Nephron progenitor cell (in vitro differentiated cells): ENCODE measurements at regions not wholly inside any gene's neighbourhood (a gene's known extent, or its start where the extent isn't known, plus 50 kb on each side); places are given as distances from the start of the nearest gene placed in this dataset.

Experiments
- DNase-seq: peaks from one replicate; pipeline ENCODE4 v3.0.0; 2021
- H3K27ac Mint-ChIP-seq: 2 replicates; pipeline ENCODE4 v1.8.0; 2021; ENCODE audit warnings: mild to moderate bottlenecking, moderate library complexity, mixed read lengths
- H3K27me3 Mint-ChIP-seq: 2 replicates; pipeline ENCODE4 v1.8.0; 2021; ENCODE audit warnings: mild to moderate bottlenecking, low read depth, mixed read lengths; ENCODE audit not compliant: poor library complexity
- H3K36me3 Mint-ChIP-seq: 2 replicates; pipeline ENCODE4 v1.8.0; 2021; ENCODE audit warnings: low read depth, mixed read lengths
- H3K4me1 Mint-ChIP-seq: 2 replicates; pipeline ENCODE4 v1.8.0; 2021; ENCODE audit warnings: mixed read lengths
- H3K4me3 Mint-ChIP-seq: 2 replicates; pipeline ENCODE4 v1.8.0; 2021; ENCODE audit warnings: mild to moderate bottlenecking, moderate library complexity, mixed read lengths
- H3K9me3 Mint-ChIP-seq: 2 replicates; pipeline ENCODE4 v1.8.0; 2021; ENCODE audit warnings: mild to moderate bottlenecking, moderate library complexity, mixed read lengths
- TF ChIP-seq, protein P1 (sequence below): fragments of 200-600 bp; sonication (generic); IDR thresholded peaks from 2 replicates; pipeline ENCODE4 v1.5.0; 2021; ENCODE audit warnings: antibody characterized with exemption

- H3K4me3 Mint-ChIP-seq, result no peak overlapping the region
- no peaks in the 10 kb centered on the region for H3K36me3 Mint-ChIP-seq
- DNase-seq, result no peak
- H3K9me3 Mint-ChIP-seq, result no peaks in the 10 kb centered on the region
- no peaks in the 10 kb centered on the region for H3K4me1 Mint-ChIP-seq
- TF ChIP-seq, protein P1, sequence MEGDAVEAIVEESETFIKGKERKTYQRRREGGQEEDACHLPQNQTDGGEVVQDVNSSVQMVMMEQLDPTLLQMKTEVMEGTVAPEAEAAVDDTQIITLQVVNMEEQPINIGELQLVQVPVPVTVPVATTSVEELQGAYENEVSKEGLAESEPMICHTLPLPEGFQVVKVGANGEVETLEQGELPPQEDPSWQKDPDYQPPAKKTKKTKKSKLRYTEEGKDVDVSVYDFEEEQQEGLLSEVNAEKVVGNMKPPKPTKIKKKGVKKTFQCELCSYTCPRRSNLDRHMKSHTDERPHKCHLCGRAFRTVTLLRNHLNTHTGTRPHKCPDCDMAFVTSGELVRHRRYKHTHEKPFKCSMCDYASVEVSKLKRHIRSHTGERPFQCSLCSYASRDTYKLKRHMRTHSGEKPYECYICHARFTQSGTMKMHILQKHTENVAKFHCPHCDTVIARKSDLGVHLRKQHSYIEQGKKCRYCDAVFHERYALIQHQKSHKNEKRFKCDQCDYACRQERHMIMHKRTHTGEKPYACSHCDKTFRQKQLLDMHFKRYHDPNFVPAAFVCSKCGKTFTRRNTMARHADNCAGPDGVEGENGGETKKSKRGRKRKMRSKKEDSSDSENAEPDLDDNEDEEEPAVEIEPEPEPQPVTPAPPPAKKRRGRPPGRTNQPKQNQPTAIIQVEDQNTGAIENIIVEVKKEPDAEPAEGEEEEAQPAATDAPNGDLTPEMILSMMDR, result peak; percentile 54
- H3K27ac Mint-ChIP-seq, result no peak overlapping the region
- H3K27me3 Mint-ChIP-seq, result peaks cover 17% of the 10 kb centered on the region
Observed at GRCh38 chr3:75171630-75172230, 492.4 kb upstream of the FRG2C start.

GRCh38 chr3:75176937-75177336, 487.2 kb upstream of the FRG2C start:
- no peaks in the 10 kb centered on the region for H3K4me1 Mint-ChIP-seq
- peaks cover 20% of the 10 kb centered on the region for H3K27me3 Mint-ChIP-seq
- H3K4me3 Mint-ChIP-seq, result no peak overlapping the region
- no peaks in the 10 kb centered on the region for H3K36me3 Mint-ChIP-seq
- TF ChIP-seq, protein P1, result no peak
- no peaks in the 10 kb centered on the region for H3K9me3 Mint-ChIP-seq
- DNase-seq, result no peak
- no peak overlapping the region for H3K27ac Mint-ChIP-seq

GRCh38 chr3:75180235-75180944, 483.7 kb upstream of the FRG2C start:
- Mint-ChIP-seq H3K36me3 (no peaks in the 10 kb centered on the region), H3K4me1 (no peaks in the 10 kb centered on the region), H3K4me3 (no peak overlapping the region), H3K9me3 (no peaks in the 10 kb centered on the region), H3K27me3 (peaks cover 7% of the 10 kb centered on the region), H3K27ac (no peak overlapping the region)
- TF ChIP-seq, protein P1, result no peak
- DNase-seq, result no peak

DNA sequence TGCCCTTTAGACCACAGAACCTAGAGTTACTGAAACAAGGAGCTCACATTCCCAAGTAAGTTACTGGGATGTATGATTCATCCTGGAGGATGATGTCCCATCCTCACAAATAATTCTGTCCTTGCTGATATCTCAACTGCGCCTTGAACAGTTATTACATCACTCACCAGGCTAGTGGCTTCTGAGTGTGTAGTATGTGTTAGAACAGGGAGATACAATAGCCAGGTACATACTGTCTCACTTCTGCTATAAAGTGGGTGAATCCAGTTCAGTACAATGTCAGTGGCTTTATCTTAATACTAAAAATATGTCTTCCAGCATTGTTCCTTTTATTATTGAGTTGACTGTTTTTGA, 483.2 kb upstream of the FRG2C start:
- H3K4me3 Mint-ChIP-seq, result no peak overlapping the region
- no peaks in the 10 kb centered on the region for H3K9me3 Mint-ChIP-seq
- TF ChIP-seq, protein P1, result no peak
- no peaks in the 10 kb centered on the region for H3K36me3 Mint-ChIP-seq
- H3K27me3 Mint-ChIP-seq, result peaks cover 7% of the 10 kb centered on the region
- no peaks in the 10 kb centered on the region for H3K4me1 Mint-ChIP-seq
- no peak for DNase-seq
- H3K27ac Mint-ChIP-seq, result no peak overlapping the region

DNA sequence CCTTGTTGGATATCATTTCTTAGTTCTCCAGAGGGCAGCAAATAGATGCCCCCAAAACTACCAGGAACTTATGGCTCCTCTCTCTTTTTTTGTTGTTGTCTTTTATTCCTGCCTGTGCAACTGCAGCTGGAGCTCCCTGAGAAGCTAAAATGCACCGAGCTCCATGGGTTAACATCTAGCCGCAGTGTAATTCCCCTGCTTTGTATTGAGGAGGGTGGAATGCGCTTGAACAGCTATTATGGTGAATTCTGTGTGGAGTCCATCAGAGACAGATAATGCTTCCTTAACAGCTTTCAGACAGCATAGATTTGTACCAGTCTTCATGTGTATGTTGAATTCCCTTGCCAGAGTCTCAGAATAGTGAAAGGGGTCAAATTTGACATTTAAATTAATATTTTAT, 475.2 kb upstream of the FRG2C start:
- Mint-ChIP-seq H3K9me3 (no peaks in the 10 kb centered on the region), H3K4me3 (no peak overlapping the region), H3K27me3 (peaks cover 10% of the 10 kb centered on the region), H3K4me1 (no peaks in the 10 kb centered on the region), H3K36me3 (no peaks in the 10 kb centered on the region), H3K27ac (no peak overlapping the region)
- TF ChIP-seq, protein P1, result no peak
- DNase-seq, result no peak

- DNase-seq, result peak; percentile 65
- H3K9me3 Mint-ChIP-seq, result no peaks in the 10 kb centered on the region
- peaks cover 14% of the 10 kb centered on the region for H3K27me3 Mint-ChIP-seq
- TF ChIP-seq, protein P1, result peak; percentile 82
- H3K36me3 Mint-ChIP-seq, result no peaks in the 10 kb centered on the region
- no peak overlapping the region for H3K27ac Mint-ChIP-seq
- H3K4me3 Mint-ChIP-seq, result no peak overlapping the region
- H3K4me1 Mint-ChIP-seq, result no peaks in the 10 kb centered on the region
Observed at GRCh38 chr3:75192146-75192616, 471.9 kb upstream of the FRG2C start.
